SU-DHL-6 (cell line): ENCODE measurements at regions not wholly inside any gene's neighbourhood (a gene's known extent, or its start where the extent isn't known, plus 50 kb on each side); places are given as distances from the start of the nearest gene placed in this dataset.

Experiments used
- CTCF ChIP-seq: fragments of 200-600 bp; sonication (generic); IDR thresholded peaks from one replicate; pipeline ENCODE4 v1.5.1; 2017; ENCODE audit warnings: antibody characterized with exemption, mild to moderate bottlenecking, low read length, moderate library complexity; ENCODE audit not compliant: insufficient read depth, poor library complexity, severe bottlenecking
- EZH2phosphoT487 ChIP-seq: fragments of 200-600 bp; sonication (generic), shearing (Covaris generic); conservative IDR thresholded peaks from 2 replicates; pipeline ENCODE4 v1.6.1; 2018; ENCODE audit warnings: mild to moderate bottlenecking, antibody characterized with exemption, low read length, moderate library complexity, mixed read lengths

DNA sequence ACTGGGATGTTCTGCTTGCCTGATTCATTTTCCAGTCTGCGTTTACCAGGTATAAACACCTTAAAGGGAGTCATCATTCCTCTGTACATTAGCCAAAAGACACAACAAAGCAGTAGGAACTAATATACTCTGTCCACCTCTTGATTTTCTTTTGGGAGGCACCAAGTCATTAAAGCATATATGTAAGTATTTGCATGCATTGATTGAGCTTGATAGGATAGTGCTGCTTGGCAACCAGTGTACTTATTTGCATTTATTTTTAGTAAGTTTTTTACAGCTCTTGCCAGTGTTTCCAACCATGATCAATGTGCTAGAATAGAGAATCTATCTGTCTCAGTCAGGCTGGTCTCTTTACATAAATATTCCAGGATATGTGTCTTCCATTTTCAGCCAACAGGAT, 353.3 kb upstream of the SEMA3C start:
- TF ChIP-seq CTCF (no peak), EZH2phosphoT487 (no peak)
